ENCODE measurements at regions not wholly inside any gene's neighbourhood (a gene's known extent, or its start where the extent isn't known, plus 50 kb on each side); places are given as distances from the start of the nearest gene placed in this dataset.

GRCh38 chr12:64997858-64998257 is 123.2 kb downstream of the WIF1 start:
- TF ChIP-seq CTCF (IDR thresholded peaks at IDR 0.05; ENCODE audit: poor library complexity, severe bottlenecking), result no peak
- TF ChIP-seq EZH2 (IDR thresholded peaks at IDR 0.05; ENCODE audit: borderline replicate concordance, insufficient read depth, low read length, poor library complexity, severe bottlenecking), result no peak
- no peak for TF ChIP-seq REST (IDR thresholded peaks at IDR 0.05; ENCODE audit: borderline replicate concordance)
- TF ChIP-seq SMC3 (conservative IDR thresholded peaks at IDR 0.05; ENCODE audit: poor library complexity), result no peak
- TF ChIP-seq EP300 (conservative IDR thresholded peaks at IDR 0.05; ENCODE audit: poor library complexity, severe bottlenecking), result no peak
